PFSK-1 (cell line): ENCODE measurements at regions not wholly inside any gene's neighbourhood (a gene's known extent, or its start where the extent isn't known, plus 50 kb on each side); places are given as distances from the start of the nearest gene placed in this dataset.

Experiments used
- FOXP2 ChIP-seq: optimal IDR thresholded peaks from 2 replicates; pipeline ENCODE3; 2011; ENCODE audit warnings: borderline replicate concordance, control low read depth, inconsistent platforms; ENCODE audit not compliant: insufficient read depth; ENCODE audit errors: extremely low read length, extremely low read depth
- POLR2AphosphoS5 ChIP-seq: IDR thresholded peaks from 2 replicates; pipeline ENCODE4 v1.6.1; 2012; ENCODE audit warnings: low read depth, mild to moderate bottlenecking, control low read depth, low read length, moderate library complexity
- SIN3A ChIP-seq: IDR thresholded peaks from 2 replicates; pipeline ENCODE4 v1.6.1; 2012; ENCODE audit warnings: mild to moderate bottlenecking, low read length, moderate library complexity, borderline replicate concordance; ENCODE audit not compliant: insufficient read depth
- TAF1 ChIP-seq: IDR thresholded peaks from 2 replicates; pipeline ENCODE4 v1.6.1; 2012; ENCODE audit warnings: low read length, control low read depth, borderline replicate concordance; ENCODE audit not compliant: insufficient read depth
- TF ChIP-seq, protein P1 (sequence below), 2 experiments: IDR thresholded peaks; 2 replicates each; pipeline versions ENCODE4 v1.6.1 to v1.8.0; 2011 to 2012; ENCODE audit warnings: low read depth in 2 of 2, low read length in 2 of 2, control low read depth in 1 of 2, inconsistent platforms in 1 of 2, mild to moderate bottlenecking in 1 of 2, moderate library complexity in 1 of 2; ENCODE audit not compliant: insufficient read depth in 1 of 2

DNA sequence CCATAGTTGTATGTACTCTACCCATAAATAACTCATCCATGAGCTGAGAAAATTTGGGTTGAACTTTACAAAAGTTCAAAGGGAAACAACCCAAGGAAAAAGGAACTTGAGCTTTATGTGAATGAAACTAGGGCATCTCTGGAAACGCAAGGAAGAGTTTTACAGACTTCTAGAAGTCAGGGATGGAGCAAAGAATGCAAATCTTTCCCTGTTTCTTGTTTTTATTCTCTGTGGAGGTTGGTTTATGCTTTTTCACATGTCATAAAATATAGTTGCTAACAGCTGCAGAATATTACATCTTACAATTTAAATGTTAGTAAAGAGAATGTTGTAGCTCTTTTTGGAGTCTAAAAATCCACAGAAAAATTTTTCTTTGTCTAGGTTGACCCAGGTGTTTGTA, 754.1 kb downstream of the PCDH7 start:
- TF ChIP-seq, protein P1, sequence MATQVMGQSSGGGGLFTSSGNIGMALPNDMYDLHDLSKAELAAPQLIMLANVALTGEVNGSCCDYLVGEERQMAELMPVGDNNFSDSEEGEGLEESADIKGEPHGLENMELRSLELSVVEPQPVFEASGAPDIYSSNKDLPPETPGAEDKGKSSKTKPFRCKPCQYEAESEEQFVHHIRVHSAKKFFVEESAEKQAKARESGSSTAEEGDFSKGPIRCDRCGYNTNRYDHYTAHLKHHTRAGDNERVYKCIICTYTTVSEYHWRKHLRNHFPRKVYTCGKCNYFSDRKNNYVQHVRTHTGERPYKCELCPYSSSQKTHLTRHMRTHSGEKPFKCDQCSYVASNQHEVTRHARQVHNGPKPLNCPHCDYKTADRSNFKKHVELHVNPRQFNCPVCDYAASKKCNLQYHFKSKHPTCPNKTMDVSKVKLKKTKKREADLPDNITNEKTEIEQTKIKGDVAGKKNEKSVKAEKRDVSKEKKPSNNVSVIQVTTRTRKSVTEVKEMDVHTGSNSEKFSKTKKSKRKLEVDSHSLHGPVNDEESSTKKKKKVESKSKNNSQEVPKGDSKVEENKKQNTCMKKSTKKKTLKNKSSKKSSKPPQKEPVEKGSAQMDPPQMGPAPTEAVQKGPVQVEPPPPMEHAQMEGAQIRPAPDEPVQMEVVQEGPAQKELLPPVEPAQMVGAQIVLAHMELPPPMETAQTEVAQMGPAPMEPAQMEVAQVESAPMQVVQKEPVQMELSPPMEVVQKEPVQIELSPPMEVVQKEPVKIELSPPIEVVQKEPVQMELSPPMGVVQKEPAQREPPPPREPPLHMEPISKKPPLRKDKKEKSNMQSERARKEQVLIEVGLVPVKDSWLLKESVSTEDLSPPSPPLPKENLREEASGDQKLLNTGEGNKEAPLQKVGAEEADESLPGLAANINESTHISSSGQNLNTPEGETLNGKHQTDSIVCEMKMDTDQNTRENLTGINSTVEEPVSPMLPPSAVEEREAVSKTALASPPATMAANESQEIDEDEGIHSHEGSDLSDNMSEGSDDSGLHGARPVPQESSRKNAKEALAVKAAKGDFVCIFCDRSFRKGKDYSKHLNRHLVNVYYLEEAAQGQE (IDR thresholded peaks at IDR 0.05; ENCODE audit: insufficient read depth in 1 of 2, low read depth in 2 of 2, low read length in 2 of 2) = no peak
- TF ChIP-seq POLR2AphosphoS5 = no peak
- no peak for TF ChIP-seq TAF1

GRCh38 chr4:31482691-31483090, 762.5 kb downstream of the PCDH7 start:
- TF ChIP-seq POLR2AphosphoS5 (no peak), FOXP2 (no peak), SIN3A (no peak), TAF1 (no peak)
- TF ChIP-seq, protein P1 (IDR thresholded peaks at IDR 0.05; ENCODE audit: insufficient read depth in 1 of 2, low read depth in 2 of 2, low read length in 2 of 2) = no peak

GRCh38 chr4:31516520-31516919, 796.4 kb downstream of the PCDH7 start:
- TF ChIP-seq, protein P1 (IDR thresholded peaks at IDR 0.05; ENCODE audit: insufficient read depth in 1 of 2, low read depth in 2 of 2, low read length in 2 of 2) = no peak

DNA sequence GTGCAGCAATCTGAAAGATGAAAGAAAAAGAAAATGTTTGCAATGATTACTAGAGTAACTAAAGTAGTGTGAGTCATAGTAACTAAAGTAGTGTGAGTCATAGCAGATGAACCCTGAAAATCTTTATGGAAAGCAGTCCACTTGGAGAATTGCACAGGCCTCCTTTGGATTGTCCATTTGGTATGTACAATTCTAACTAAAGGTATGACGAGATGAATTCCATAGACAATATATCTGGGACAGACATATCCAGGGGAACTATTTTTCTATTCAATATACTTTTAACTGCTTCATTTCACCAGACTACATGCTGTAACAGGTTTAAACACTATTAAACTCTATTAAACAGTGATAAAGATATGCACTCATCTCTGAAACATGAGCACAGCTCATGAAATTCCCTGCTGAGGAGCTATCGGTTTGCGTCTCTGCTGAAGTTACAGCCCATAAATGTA, 798.7 kb downstream of the PCDH7 start:
- TF ChIP-seq TAF1 (no peak), POLR2AphosphoS5 (no peak), SIN3A (no peak), FOXP2 (no peak)
- TF ChIP-seq, protein P1 (IDR thresholded peaks at IDR 0.05; ENCODE audit: insufficient read depth in 1 of 2, low read depth in 2 of 2, low read length in 2 of 2) = no peak

- TF ChIP-seq POLR2AphosphoS5 (no peak), TAF1 (no peak), SIN3A (no peak), FOXP2 (no peak)
- TF ChIP-seq, protein P1 (IDR thresholded peaks at IDR 0.05; ENCODE audit: insufficient read depth in 1 of 2, low read depth in 2 of 2, low read length in 2 of 2) = no peak
These were observed 810.4 kb downstream of the PCDH7 start for GRCh38 chr4:31530555-31530954.
